Spleen (tissue), 11 donors: ENCODE measurements at regions not wholly inside any gene's neighbourhood (a gene's known extent, or its start where the extent isn't known, plus 50 kb on each side); places are given as distances from the start of the nearest gene placed in this dataset.

Source experiments
- DNase-seq: peaks from one replicate; pipeline ENCODE4 v3.0.0-alpha.2; 2020
- H3K27ac ChIP-seq, 8 donors: fragments of 200-600 bp; sonication (generic) in 7 of 8; 1 replicate in 4 of 8; 2 replicates in 4 of 8; pipeline versions ENCODE4 v1.5.0 to v1.8.0; 2016 to 2021; ENCODE audit warnings: inconsistent platforms in 4 of 8, mild to moderate bottlenecking in 4 of 8, moderate library complexity in 1 of 8
- H3K27me3 ChIP-seq, 7 donors: fragments of 200-600 bp; sonication (generic) in 6 of 7; replicated peaks in 1 of 7; 1 replicate in 4 of 7; 2 replicates in 3 of 7; pipeline versions ENCODE4 v1.5.0 to v1.8.0; 2016 to 2021; ENCODE audit warnings: inconsistent platforms in 3 of 7, mild to moderate bottlenecking in 1 of 7
- H3K36me3 ChIP-seq, 6 donors: fragments of 200-600 bp; sonication (generic) in 5 of 6; 1 replicate in 4 of 6; 2 replicates in 2 of 6; pipeline versions ENCODE4 v1.5.0 to v1.8.0; 2016 to 2021; ENCODE audit warnings: inconsistent platforms in 2 of 6
- H3K4me1 ChIP-seq, 6 donors: fragments of 200-600 bp; sonication (generic) in 5 of 6; 1 replicate in 3 of 6; 2 replicates in 3 of 6; pipeline versions ENCODE4 v1.5.0 to v1.8.0; 2016 to 2021; ENCODE audit warnings: inconsistent platforms in 3 of 6
- H3K4me3 ChIP-seq, 8 donors: fragments of 200-600 bp; sonication (generic) in 7 of 8; 1 replicate in 4 of 8; 2 replicates in 4 of 8; pipeline versions ENCODE4 v1.5.0 to v1.8.0; 2016 to 2021; ENCODE audit warnings: inconsistent platforms in 4 of 8, mild to moderate bottlenecking in 4 of 8, moderate library complexity in 2 of 8
- H3K9me3 ChIP-seq, 8 donors: fragments of 200-600 bp; sonication (generic) in 7 of 8; 1 replicate in 4 of 8; 2 replicates in 4 of 8; pipeline versions ENCODE4 v1.5.0 to v1.8.0; 2016 to 2021; ENCODE audit warnings: inconsistent platforms in 4 of 8
- CTCF ChIP-seq, 11 experiments: fragments of 200-600 bp in 7 of 11; fragments of 450-650 bp in 4 of 11; sonication (generic) in 4 of 11; IDR thresholded peaks in 8 of 11; conservative IDR thresholded peaks in 3 of 11; 1 replicate in 7 of 11; 2 replicates in 4 of 11; pipeline versions ENCODE4 v1.4.0 to v1.8.0; 2016 to 2021; ENCODE audit warnings: antibody characterized with exemption in 11 of 11, inconsistent platforms in 4 of 11, mild to moderate bottlenecking in 1 of 11
- POLR2A ChIP-seq, 3 donors: fragments of 450-650 bp; IDR thresholded peaks; one replicate each; pipeline ENCODE4 v1.5.1; 2017; ENCODE audit warnings: antibody characterized with exemption in 3 of 3, mild to moderate bottlenecking in 1 of 3
- POLR2AphosphoS5 ChIP-seq, 3 donors: sonication (generic); formaldehyde crosslinking; IDR thresholded peaks; one replicate each; pipeline ENCODE4 v1.5.1; 2017; ENCODE audit warnings: antibody characterized with exemption in 3 of 3
- WGBS, 5 donors: extraction: QIAGEN DNeasy Blood & Tissue Kit in 3 of 5; methylation state at CpG; one replicate each; pipeline versions ENCODE4 v1.1.5 to v1.1.7; 2013 to 2018; 5-methylcytosine and 5-hydroxymethylcytosine counted together
- intact Hi-C: fragments of 100-400 bp; cut with DNase I; formaldehyde crosslinking; loops from one replicate; pipeline ENCODE4 v1.15.0; 2023; ENCODE audit warnings: low total_unique reads
- donor health status: healthy with polysubstance abuse.
- donor health status: DM: no; HTN: no; CAD: no; lungs with moderate emphysema.
- donor health status: DM: no; HTN: no; CAD: no.
- donor health status: Bipolar disorder and iron deficiency.
- donor health status: healthy.
- donor health status: DM: no; HTN: no; CAD: no.
- donor health status: DM: yes; HTN: yes; CAD: no.

GRCh38 chr2:184524551-184525382 is 73.6 kb upstream of the ZNF804A start:
- TF ChIP-seq POLR2A (IDR thresholded peaks at IDR 0.05) (no peak), CTCF (IDR thresholded peaks at IDR 0.05 in 8 of 11, conservative IDR thresholded peaks at IDR 0.05 in 3 of 11) (no peak), POLR2AphosphoS5 (IDR thresholded peaks at IDR 0.05) (no peak)
- no peaks in the 10 kb centered on the region for H3K4me1 ChIP-seq
- WGBS, 5 donors, result 80 to 88% (median 85%) methylated on average over 10 to 16 of the region's 16 CpGs
- intact Hi-C loops, result no loop called here
- H3K27me3 ChIP-seq, result no peaks in the 10 kb centered on the region
- no peak overlapping the region for H3K4me3 ChIP-seq
- no peak for DNase-seq
- no peak overlapping the region for H3K27ac ChIP-seq
- H3K36me3 ChIP-seq, result no peaks in the 10 kb centered on the region
- H3K9me3 ChIP-seq, result peaks cover 6 to 58% (median 42%) of the 10 kb centered on the region in 8 donors

DNA sequence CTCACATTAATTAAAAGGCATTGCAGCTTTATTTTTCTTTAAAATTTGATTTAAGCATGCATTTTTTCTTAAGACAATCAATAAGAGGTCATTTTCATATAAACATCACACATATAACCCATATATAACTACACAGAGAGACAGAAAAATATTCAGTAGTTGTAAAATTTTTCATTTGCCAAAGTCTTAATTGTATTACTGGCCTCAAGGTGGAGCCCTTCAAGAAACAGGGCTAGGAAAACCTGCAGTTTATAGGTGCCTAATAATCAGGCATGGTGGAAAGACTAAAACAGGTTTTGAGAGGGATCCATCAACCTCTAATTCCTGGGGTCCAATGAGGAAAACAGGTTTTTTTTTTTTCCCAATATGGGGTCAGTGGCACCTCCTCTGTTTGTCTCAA is 71.3 kb upstream of the ZNF804A start:
- Histone ChIP-seq H3K9me3 (peaks cover 6 to 71% (median 51%) of the 10 kb centered on the region in 8 donors), H3K36me3 (no peaks in the 10 kb centered on the region), H3K4me1 (no peaks in the 10 kb centered on the region), H3K27me3 (no peaks in the 10 kb centered on the region), H3K27ac (no peak overlapping the region), H3K4me3 (no peak overlapping the region)
- TF ChIP-seq CTCF (IDR thresholded peaks at IDR 0.05 in 8 of 11, conservative IDR thresholded peaks at IDR 0.05 in 3 of 11) (no peak), POLR2A (IDR thresholded peaks at IDR 0.05) (no peak)
- DNase-seq, result no peak
- intact Hi-C loops, result no loop called here

DNA sequence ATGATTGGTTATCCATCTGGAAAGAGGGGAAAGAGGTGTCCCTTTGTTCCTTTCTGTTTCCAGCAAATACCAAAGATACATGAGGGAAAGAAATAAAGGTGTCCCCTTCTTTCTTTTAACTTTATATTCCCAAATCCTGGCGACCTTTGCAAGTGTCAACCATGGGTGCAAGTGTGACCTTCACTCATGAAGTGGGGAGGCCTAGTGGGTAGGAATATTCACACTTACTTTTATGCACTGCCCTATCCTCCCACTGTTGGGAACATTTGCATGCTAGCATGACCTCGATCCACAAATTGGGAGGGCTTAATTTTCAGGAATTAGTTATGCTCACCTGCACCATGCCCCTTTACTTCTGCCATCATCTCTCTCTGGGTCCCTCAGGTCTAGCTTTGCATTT is 70.2 kb upstream of the ZNF804A start:
- Histone ChIP-seq H3K36me3 (no peaks in the 10 kb centered on the region), H3K27me3 (no peaks in the 10 kb centered on the region), H3K4me3 (no peak overlapping the region), H3K9me3 (peaks cover 6 to 71% (median 51%) of the 10 kb centered on the region in 8 donors), H3K27ac (no peak overlapping the region), H3K4me1 (no peaks in the 10 kb centered on the region)
- intact Hi-C loops, result no loop called here
- 46 to 64% (median 57%) methylated on average over 2 of the region's 2 CpGs for WGBS, 5 donors
- DNase-seq, result no peak
- TF ChIP-seq POLR2AphosphoS5 (IDR thresholded peaks at IDR 0.05), result no peak
- TF ChIP-seq CTCF (IDR thresholded peaks at IDR 0.05 in 8 of 11, conservative IDR thresholded peaks at IDR 0.05 in 3 of 11), result no peak
- no peak for TF ChIP-seq POLR2A (IDR thresholded peaks at IDR 0.05)

GRCh38 chr2:184530239-184530638 is 68.1 kb upstream of the ZNF804A start:
- DNase-seq, result peak; percentile 52
- intact Hi-C loops, result no loop called here

More at GRCh38 chr2:184530239-184530638, 68.1 kb upstream of the ZNF804A start:
- no peaks in the 10 kb centered on the region for H3K27me3 ChIP-seq
- H3K4me3 ChIP-seq, result no peak overlapping the region
- H3K4me1 ChIP-seq, result no peaks in the 10 kb centered on the region
- H3K9me3 ChIP-seq, result peaks cover 6 to 58% (median 47%) of the 10 kb centered on the region in 8 donors
- no peaks in the 10 kb centered on the region for H3K36me3 ChIP-seq
- TF ChIP-seq POLR2A (IDR thresholded peaks at IDR 0.05), result no peak
- no peak for TF ChIP-seq CTCF (IDR thresholded peaks at IDR 0.05 in 8 of 11, conservative IDR thresholded peaks at IDR 0.05 in 3 of 11)
- TF ChIP-seq POLR2AphosphoS5 (IDR thresholded peaks at IDR 0.05), result no peak
- H3K27ac ChIP-seq, result no peak overlapping the region
- 84 to 92% (median 89%) methylated on average over 7 of the region's 7 CpGs for WGBS, 5 donors
